HG03108 (cell line): ENCODE measurements at regions not wholly inside any gene's neighbourhood (a gene's known extent, or its start where the extent isn't known, plus 50 kb on each side); places are given as distances from the start of the nearest gene placed in this dataset.
"Not testable (repeated sequence)": the region's sequence is repeated elsewhere in the genome, so short reads cannot be mapped to it uniquely, and the experiment has no call there.

Experiments
- ATAC-seq: cut with Tn5 transposase; IDR thresholded peaks from one replicate; pipeline ENCODE4 v1.9.1; 2021; ENCODE audit warnings: moderate library complexity; ENCODE audit not compliant: unreplicated experiment

DNA sequence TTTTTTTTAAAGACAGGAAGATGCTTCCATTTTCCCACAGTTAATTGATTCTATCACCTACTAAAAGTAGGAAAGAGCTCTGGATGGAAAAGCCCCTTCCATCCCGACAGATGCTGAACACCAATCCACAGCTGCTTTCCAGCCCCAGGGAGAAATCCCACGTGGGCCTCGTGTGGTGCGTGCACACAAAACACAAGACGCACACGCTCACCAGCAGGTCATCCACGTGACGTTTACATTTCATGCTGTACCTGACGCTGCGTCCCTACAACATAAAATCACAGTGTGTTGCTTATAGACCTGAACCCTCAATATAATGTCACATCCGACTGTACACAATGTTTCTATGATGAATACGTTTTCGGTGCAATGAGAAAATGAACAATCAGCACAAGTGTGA, 50.2 kb upstream of the DACT2 start:
- ATAC-seq, result no peak

DNA sequence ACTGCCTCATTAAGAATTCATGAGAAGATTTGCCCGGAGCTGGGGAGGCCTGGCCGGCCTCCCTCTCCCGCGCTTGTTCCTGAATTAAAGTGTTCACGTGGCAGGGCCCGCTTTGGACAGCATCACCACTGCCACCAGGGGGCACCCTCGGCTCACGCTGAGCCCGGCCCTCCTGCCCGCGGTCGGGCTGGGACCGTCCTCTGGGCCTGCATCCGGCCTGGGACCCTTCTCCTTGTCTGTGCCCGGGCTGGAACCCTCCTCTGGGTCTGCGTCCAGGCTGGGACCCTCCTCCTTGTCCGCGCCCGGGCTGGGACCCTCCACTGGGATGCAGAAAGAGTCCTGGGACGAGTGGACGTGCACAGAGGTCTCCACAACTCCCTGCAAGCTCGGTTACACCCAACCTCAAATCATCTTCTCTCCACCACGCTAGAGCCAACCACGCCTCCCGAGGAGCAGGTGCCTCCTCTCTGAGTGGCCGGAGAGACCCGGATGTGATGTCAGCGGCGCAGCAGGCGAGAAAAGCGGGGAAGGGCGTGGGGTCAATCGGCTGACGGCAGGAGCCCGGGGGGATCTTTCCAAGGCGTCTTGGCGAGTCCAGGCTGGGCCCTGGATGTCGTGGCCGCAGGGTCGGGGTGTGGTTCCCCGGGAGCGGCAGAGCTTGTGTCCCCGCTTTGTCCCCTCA, 50.9 kb upstream of the DACT2 start:
- ATAC-seq, result peak; percentile 59

DNA sequence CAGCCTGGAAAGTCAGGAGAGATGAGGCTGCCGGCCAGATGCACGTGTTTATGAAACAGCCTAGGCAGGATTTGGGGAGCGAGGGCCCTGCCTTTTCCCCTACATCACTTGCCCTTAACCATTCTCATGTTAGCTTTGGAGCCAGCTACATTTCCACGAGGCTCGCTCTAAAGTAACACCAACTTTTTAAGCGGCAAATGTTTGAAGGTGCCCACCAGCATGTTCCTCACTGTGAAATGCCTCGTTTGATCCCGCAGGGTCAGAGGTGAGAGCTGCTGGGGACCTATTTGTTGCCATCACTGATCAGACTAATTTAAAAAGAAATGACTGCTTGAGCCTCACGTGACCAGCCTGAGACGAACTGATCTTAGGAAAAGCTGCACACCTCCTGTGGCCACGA, 51.6 kb upstream of the DACT2 start:
- no peak for ATAC-seq

DNA sequence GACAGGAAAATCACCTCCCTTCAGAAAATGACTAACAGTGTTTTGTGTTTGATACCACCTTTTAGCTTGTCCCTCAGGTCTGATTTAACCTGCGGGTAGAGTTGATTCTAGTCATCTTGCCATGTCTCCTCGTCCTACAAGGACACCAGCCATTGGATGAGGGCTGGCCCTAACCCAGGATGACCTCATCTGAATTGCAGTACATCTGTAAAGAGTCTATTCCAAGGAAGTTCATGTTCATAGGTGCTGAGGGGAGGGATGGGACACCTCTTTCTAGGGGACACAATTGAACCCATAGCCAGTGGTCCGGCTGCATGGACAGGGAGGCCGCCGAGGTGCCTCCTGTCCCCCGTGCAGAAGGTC, 52.0 kb upstream of the DACT2 start:
- no peak for ATAC-seq

GRCh38 chr6:168371981-168372711, 52.6 kb upstream of the DACT2 start:
- ATAC-seq, result no peak

DNA sequence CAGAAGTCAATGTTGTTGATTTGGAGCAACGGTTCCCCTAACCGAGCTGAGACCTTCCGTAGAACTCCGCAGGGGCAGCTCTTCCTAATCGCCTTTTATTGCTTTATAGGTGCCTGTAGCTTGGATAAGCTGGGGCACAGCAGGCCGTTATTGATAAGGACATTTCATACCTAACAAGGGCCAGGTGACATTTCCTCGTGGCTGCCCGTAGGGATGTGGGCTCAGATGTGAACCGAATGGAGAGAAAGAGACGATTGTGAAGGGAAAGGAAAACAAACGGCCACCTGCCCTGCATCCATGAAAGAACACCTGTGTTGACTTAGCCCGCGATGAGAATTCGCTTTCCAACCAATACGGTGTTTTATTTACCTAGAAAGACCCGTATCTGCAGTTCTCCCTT, 53.3 kb upstream of the DACT2 start:
- no peak for ATAC-seq

GRCh38 chr6:168373389-168373788, 53.8 kb upstream of the DACT2 start:
- no peak for ATAC-seq

DNA sequence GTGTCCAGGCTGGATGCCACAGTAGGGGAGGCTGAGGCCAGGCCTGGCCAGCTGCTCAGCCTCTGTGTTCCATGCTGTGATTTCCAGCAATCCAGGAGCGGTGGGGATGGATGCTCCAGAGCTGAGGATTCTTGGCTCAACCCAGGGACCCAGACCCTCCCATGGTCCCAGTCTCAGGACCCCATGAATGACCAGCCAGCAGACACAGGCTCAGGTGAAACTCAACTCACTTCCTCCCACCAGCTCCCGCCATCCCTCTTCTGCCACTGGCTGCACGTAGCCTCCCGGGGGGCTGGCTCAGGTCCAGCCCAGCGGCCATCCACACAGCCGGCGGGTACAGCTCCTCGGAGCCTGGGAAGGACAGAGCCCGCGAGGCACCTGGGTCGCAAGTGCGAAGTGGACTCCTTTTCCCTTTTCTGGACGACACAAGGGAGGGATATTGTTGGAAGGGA, 54.5 kb upstream of the DACT2 start:
- ATAC-seq, result no peak

DNA sequence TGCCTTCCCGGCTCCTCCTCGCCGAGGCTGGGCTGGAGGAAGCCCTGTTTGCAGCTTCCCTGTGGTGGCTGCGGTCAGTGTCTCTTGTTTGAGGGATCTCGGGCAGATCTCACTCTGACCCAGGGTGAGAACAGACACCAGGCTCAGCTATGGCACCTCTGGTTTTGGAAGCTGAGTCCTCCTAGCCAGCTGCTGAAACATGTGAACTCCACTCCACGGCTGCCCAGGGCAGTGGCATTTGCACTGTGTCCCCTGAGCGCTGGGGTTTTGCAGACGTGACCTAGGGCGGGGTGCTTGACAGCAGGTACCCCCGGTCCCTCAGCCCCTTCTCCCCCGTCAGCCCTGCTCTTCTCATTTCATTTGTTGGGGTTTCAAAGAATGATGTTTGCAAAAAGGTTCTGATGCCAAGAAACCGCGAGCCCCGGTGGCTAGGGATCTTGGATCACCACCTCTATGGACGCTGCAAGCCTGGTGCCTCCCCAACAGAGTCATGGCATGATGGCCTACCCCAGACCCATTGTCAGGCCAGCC, 55.0 kb upstream of the DACT2 start:
- ATAC-seq, result no peak

DNA sequence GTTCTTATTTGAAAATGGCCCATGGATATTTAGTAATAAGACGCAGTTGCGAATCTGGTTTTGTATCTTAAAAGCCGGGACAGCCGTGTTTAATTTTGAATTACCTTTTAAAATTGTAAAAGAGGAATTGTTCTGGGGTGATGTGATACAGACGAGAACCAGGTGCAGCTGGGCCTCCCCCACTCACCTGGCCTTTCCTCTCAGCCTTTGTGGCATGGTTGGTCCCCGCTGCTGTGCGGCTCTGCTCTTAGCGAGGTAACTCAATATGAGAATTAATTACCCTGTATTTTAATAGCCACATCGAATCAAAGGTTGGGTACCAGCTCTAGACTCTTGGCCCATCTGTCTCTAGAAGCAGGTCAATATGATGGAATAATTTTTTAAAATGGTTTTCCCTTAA, 56.5 kb upstream of the DACT2 start:
- no peak for ATAC-seq

GRCh38 chr6:168376811-168377483, 57.4 kb upstream of the DACT2 start:
- no peak for ATAC-seq

- no peak for ATAC-seq
These were observed 57.9 kb upstream of the DACT2 start for GRCh38 chr6:168377484-168377855.

DNA sequence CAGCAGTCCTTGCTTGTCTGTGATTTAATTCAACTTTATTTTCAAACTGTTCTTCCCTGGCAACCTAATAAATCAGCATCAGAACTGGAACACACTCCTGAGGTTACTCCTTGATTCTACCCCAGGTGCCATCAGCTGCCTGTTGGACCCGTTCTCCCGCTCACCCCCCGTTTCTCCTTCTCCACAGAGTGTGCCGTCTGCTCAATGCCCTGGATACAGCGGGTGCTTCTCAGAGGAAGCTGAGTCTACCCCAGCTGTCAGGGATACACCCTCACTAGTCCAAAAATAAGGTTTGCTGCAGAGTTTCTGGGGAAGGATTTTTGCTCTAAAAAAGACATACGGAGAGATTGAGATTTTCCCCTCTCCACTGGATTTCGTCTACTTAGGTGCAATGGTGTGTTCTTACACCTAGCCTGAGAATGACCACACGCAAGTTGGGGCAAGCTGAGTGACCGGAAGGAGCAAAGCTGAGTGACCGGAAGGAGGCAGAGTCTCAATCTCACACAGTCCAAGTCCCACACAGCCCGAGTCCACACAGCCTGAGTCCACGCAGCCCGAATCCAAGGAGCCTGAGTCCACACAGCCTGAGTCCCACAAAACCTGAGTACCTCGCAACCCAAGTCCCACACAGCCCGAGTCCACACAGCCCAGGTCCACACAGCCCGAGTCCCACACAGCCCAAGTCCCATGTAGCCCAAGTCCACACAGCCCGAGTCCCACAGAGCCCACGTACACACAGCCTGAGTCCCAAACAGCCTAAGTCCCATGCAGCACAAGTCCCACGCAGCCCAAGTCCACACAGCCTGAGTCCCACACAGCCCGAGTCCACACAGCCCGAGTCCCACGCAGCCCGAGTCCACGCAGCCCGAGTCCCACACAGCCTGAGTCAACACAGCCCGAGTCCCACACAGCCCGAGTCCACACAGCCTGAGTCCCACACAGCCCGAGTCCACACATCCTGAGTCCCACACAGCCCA, 58.6 kb upstream of the DACT2 start:
- ATAC-seq, result no peak

DNA sequence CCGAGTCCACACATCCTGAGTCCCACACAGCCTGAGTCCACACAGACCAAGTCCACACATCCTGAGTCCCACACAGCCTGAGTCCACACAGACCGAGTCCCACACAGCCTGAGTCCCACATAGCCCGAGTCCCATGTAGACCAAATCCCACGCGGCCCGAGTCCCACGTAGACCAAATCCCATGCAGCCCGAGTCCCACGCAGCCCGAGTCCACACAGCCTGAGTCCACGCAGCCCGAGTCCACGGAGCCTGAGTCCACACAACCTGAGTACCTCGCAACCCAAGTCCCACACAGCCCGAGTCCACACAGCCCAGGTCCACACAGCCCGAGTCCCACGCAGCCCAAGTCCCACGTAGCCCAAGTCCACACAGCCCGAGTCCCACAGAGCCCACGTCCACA, 60.0 kb upstream of the DACT2 start:
- not testable (repeated sequence) for ATAC-seq

DNA sequence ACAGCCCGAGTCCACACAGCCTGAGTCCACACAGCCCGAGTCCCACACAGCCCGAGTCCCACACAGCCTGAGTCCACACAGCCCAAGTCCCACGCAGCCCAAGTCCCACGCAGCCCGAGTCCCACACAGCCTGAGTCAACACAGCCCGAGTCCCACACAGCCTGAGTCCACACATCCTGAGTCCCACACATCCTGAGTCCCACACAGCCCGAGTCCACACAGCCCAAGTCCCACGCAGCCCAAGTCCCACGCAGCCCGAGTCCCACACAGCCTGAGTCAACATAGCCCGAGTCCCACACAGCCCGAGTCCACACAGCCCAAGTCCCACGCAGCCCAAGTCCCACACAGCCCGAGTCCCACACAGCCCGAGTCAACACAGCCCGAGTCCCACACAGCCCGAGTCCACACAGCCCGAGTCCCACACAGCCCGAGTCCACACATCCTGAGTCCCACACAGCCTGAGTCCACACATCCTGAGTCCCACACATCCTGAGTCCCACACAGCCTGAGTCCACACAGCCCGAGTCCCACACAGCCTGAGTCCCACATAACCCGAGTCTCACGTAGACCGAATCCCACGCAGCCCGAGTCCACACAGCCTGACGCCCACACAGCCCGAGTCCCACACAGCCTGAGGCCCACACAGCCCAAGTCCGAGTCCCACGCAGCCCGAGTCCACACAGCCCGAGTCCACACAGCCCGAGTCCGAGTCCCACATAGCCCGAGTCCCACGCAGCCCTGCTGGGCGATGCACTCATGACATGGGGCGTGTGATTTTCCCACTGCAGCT, 60.6 kb upstream of the SMOC2 start:
- ATAC-seq, result not testable (repeated sequence)

DNA sequence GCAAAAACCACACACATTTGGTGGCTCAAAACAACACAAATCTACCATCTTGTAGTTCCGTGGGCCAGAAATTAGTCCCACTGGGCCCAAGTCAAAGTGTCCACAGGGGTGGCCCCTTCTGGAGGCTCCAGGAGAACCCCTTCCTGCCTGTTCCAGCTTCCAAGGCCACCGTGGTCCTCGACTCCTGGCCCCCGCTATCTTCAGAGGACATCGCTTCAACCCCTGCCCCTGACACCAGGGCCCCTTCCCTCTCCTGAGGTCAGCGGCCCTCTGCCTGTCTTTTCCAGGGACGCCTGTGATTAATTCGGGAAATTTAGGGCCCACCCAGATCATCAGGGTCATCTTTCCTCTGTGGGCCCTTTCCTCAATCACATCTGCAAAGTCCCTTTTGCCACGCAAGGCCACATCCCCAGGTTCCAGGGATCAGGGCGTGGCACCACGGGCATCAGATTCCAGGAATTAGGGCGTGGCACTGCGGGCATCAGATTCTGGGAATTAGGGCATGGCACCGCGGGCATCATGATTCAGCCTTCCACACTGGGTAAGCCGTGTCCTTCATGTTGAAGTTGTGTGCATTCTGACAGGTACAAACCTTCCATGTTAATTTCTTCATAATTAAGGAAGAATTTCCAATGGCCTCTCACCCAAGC, 59.9 kb upstream of the SMOC2 start:
- no peak for ATAC-seq

GRCh38 chr6:168381726-168382458, 59.1 kb upstream of the SMOC2 start:
- ATAC-seq, result no peak

DNA sequence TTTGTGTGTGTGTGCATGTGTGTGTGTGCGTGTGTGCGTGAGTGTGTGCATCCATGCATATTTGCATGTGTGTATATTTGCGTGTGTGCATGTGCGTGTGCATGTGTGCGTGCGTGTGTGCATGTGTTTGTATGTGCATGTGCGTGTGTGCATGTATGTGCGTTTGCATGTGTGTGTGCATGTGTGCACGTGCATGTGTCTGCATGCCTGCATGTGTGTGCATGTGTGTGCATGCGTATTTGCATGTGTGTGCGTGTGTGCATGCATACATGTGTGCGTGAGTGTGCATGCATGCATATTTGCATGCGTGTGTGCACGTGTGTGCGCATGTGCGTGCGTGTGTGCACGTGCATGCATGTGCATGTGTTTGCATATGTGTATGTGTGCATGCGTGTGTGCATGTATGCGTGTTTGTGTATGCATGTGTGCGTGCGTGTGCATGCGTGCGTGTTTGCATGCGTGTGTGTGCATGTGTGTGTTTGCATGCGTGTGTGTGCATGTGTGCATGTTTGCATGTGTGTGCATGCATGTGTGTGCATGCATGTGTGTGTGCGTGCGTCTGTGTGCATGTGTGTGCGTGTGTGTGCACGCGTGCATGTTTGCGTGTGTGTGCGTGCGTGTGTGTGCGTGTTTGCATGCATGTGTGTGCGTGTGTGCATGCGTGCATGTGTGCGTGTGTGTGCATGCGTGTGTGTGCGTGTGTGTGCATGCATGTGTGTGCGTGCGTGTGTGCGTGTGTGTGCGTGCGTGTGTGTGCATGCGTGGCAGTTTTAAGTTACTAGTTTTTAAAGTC, 57.7 kb upstream of the SMOC2 start:
- ATAC-seq, result no peak
